GM19328 (cell line): ENCODE measurements at regions not wholly inside any gene's neighbourhood (a gene's known extent, or its start where the extent isn't known, plus 50 kb on each side); places are given as distances from the start of the nearest gene placed in this dataset.

Experiments
- ATAC-seq: cut with Tn5 transposase; IDR thresholded peaks from one replicate; pipeline ENCODE4 v1.9.1; 2021; ENCODE audit warnings: mild to moderate bottlenecking, moderate library complexity; ENCODE audit not compliant: unreplicated experiment

DNA sequence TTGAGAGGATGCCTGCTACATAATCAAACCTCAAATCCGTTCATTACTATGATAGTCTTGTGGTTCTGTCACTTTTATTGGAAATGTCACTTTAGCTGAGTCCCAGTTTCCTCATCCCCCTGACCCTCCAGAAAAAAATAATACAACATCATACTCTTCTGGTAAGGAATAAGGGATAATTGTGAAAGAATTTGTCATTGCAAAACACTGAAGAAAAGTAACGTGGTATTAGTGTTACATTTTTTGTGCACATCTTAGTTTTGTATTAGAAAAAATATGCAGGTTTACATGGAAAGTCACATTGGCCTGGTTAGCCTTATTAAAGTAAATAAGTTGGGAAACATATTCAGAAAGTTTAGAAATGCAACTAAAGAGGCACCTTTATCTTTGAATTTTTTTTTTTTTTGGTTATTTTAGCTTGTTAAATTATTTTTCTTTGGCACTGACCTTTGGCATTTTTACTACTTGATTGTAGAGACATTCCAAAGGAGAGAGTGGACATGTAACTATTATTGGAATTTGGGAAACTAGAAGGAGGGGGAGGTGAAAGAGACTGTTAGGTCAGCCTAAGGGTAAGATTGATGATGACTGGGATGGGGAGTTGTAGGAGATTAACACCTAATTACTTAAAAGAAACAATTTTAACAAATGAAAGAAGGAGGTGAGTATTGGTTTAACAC is 462.2 kb upstream of the RARB start:
- no peak for ATAC-seq

DNA sequence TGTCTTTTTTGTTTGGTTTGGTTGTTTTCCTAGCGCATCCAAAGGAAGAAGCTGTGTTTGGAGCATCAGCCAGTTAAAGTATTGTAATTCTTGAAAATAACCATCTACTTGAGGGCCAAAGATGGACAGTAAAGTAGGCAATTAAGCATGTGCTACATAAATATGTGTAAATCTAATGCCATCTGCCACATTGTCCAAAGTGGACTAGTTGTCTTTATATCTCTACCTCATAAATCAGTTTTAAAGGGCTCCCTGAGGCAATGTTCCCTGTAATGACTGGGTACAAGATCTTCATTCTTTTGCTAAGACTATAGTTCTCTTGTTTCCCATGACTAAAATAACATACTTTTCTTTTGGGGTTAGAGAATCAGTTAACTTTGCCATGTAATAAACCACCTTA is 460.0 kb upstream of the RARB start:
- ATAC-seq, result no peak

DNA sequence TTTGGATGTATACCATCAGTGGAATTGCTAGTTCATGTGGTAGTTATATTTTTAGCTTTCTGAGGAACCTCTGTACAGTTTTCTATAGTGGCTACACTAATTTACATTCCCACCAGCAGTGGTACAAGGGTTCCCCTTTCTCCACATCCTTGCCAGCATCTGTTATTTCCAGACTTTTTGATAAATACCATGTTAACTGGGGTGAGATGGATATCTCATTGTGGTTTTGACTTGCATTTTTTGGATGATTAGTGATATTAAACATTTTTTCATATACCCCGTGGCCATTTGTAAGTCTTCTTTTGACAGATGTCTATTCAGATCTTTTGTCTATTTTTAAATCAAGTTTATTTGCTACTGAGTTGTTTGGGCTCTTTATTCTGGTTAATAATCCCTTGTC is 455.6 kb upstream of the RARB start:
- no peak for ATAC-seq

DNA sequence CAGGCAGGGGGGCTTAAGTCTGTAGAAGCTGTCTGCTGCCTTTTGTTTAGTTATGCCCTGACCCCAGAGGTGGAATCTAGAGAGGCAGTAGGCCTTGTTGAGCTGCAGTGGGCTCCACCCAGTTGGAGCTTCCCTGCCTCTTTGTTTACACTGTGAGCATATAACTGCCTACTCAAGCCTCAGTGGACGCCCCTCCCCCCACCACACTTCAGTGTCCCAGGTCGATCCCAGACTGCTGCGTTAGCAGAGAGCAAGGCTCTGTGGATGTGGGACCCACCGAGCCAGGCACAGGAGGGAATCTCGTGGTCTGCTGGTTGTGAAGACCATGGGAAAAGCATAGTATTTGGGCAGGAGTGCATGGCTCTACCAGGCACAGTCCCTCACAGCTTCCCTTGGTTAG is 446.8 kb upstream of the RARB start:
- ATAC-seq, result no peak

DNA sequence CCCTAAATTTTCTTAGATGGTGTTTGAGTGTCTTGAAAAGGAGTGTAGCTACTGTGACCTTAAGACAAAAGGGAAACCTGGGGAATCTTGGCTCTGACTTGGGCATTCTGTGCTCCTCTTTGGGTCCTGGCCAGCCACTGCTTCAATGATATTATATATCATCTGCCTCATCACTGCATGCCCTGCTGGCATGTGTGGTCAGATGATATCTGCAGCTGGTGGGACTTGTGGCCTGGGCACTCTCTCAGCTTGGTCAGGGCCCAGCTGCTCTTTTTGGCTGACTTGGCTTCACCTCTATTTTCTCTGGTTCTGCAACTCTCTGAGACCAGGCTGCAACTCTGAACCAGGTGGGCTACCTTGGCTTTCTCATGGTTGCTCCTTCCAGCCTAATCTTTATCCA is 446.1 kb upstream of the RARB start:
- ATAC-seq, result no peak

DNA sequence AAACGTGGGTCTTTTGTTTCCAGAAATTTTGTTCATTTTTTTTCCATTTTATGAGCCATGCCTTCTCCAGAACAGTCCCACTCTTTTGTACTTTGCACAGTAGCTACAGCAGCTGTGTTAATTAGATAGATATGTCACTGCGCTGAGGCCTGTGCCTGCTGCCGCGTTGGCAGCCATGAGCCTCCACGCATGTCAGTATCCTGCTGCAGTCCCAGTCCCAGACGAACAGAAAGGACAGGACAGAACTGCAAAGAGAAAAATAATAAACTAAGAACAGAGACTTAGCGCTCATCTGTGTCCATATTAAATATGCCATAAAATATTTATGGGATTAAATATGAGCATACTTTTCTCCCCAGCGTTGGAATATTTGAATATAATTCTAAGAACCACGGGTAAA is 442.4 kb upstream of the RARB start:
- no peak for ATAC-seq

DNA sequence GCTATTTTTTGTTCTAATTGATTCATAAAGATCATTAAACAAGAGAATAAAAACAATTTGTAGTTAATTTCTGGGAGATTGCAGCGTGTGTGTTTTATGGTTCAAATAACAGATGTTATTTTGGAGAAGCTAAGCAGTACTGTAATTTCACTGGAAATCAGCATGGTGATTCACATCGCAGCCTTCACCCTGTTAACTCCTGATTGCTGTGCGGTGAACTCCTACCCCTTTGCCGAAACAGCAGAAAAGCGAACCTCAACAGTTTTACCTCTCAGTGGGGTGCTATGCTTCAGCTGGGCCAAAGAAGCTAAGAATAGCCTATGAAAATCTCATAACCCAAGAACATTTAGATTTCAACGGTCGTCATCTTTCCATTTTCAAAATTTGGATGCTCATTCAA is 441.5 kb upstream of the RARB start:
- no peak for ATAC-seq

DNA sequence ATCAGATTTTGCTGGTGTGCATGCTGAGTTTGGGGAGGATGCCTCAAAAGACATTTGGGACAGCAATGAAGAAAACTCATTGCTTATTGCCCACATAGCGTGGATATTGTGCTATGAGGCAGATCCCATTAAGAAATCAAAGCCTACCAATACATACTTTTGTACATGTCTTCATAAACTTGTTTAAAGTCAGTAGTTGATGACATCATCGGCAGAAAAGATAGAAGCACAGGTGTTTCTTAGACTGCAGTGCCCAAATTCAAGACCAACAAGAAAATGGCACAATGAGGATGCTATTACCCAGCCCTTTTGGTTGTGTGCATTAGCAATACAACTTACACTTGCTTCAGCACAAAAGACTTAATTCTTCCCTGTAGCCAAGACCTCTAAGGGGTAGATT is 428.7 kb upstream of the RARB start:
- no peak for ATAC-seq

DNA sequence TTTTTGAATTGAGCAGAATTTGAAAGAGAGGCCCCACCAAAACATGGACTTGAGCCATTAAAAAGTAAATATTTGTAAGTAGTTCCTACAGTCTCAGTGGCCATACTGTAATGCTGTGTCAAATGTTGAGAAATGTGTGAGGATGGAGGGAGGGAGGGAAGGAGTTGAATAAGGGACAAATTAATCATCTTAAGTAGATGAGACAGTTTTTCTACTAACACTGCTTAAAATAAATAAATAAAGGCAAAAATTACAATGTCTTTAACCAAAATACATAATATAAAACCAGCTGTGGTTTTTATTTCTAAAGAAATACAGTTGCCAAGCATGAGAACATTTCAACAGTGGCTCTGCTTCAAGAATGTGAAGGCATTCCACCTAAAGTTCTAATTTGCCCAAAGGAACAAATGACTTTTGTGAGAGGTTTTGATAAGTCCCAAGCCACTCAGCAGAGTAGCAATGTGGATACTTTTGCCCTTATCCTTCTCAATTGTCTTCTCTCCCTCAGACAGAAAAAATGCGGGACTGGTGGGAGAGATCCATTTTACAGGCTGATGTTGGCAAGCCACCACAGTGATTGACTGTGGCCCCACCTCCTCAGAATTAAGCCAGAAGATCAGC is 427.0 kb upstream of the RARB start:
- no peak for ATAC-seq

DNA sequence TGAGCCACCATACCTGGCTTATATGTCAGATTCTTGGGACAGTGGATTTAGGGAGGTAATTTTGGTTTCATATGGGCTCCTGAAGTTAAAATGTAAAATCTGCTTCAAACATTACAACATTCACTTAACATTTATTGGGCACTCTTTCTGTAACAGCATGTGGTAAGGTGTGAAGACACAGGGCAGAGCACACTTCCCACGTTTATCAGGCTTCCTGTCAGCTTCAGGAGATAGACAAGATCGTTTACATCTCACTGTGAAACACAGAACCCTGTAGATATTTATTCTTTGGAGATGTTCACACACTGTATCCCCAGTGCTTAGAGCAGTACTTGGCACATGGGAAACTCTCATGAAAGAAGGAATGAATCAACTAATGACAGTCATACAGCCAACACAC is 426.0 kb upstream of the RARB start:
- ATAC-seq, result no peak

DNA sequence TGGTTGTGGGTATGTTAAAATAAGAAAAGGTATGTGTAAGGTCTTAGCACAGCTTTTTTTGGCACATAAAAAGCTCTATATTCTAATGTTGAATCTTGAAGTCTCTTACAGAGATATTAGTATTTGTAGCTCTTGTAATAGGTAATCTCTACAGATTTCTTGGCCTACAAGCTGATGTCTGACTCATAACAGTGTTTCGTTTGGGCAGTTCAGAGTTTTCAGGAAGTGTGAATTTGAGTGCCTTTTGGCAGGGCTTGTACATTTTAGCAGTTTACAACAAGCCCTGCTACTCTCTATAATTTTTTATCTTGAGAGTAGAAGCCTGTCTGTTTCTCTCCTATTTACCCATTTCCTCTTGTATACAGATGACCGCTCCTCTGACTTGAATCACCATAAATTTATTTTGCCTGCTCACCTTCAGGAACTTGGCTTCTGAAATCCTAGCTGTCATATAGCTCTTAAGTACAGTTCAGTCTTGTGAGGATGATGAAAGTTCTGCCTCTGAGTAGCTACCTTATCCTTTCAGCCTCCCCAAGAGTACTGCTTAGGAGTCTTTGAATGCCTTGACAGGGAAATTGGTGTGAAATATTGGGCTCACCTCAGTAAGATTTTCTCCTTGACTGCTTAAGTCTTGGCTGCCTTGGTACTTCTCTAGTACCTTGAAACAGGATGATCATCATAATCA is 419.9 kb upstream of the RARB start:
- ATAC-seq, result peak; percentile 92

DNA sequence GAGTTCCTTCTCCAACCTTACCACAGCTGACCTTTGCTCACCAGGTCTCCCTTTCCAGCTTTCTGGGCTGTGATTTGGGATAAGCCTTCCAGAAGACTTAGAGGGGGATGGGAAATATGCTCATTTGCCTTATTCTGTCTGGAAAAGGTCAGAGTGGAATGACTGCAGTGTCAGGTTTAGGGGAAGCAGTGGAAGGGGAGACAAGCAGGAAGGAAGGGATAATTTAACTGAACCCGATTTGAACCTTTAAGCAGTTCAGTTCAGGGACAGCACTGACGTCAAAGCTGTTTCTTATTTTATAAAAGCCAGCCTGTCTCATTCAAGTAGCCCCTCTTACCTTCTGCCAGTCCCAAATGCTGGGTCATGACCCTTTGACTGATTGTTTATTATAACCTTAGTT is 418.4 kb upstream of the RARB start:
- no peak for ATAC-seq

DNA sequence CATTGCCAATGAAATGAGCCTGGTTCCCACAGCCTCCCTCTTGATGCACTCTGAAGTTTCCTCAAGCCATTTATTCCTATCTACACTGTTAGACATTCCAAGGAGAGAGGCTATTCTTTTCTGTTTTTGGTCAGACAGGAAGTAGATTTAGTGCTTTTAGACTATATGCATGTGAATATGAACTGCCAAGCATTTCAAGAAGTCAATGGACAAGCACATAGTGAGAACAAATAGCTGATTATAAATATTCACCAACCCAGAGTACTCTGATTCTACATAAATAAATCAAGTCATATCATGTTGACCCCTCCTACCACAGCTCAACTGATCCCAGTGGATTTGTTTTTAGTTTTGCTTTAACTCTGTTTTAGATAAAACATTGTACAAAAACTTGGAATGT is 412.5 kb upstream of the RARB start:
- ATAC-seq, result no peak

DNA sequence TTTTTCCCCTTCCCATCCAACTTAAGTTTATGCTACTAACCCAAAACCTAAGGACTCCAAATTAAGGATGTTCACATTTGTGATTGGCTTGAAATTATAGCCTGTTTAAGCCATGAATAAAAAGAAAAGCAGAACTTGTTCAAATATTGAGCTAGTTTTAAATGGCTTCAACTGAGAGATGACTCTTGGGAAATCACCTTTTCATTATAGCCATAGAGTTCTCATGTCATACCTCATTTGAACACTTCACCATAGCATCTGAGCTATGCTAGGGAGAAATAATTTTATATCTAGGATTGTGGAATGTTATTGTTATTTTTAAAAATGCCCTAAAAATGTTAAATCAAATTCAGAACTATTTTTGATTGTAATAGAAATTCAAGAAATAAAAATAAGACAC is 409.2 kb upstream of the RARB start:
- no peak for ATAC-seq

DNA sequence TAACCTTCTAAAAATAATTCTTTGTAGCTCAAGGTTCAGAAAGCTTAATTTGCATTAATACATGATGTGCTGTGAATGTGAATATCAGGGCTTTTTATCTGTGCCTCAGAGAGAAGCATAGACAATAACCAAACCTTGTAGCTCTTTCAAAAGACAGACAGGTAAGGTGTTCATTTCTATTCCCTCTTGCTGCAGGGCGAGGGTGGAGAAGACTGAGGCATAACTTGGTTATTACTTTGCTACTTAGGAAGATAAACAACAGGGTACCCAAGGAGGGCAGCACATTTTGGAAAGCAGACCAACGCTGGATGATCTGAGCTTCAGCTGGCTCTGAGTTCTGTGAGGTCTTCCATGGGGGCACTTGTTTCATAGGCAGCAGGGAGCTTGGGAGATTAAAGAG is 408.6 kb upstream of the RARB start:
- ATAC-seq, result no peak

DNA sequence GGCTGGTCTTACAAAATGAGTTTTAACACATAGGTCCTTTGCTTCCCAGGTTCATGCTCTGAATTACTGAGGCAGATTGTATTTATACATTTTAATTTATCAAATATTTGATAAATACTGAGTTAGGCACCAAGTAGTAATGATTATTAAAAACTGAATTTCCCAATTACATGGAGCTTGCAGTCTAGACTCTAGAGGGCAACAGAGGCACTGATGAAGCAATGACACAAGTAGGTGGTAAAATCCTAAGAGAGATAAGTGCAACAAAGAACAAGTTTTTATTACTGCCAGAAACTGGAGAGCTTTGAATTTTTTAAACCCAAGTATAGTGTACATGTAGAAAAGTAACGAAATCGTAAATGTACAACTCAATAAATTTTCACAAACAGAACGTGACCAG is 406.2 kb upstream of the RARB start:
- ATAC-seq, result no peak

DNA sequence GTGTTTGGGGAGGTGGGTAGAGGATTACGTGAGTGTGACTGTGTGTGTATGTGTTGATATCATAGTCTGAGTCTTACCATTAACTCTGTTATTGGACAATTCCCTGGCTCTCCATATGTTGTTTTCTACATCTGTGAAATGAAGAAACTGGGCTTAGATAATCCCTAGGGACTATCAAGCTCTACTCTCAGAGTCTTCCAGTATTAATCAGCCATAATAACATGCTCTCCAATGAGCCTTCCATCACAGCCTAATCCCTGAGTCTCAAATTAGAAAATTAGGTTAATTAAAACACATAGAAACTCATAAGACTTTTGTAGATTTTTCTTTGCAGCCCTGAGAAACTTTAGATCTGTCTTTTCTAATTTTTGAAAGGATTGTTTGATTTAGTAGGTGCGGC is 404.2 kb upstream of the RARB start:
- ATAC-seq, result no peak

DNA sequence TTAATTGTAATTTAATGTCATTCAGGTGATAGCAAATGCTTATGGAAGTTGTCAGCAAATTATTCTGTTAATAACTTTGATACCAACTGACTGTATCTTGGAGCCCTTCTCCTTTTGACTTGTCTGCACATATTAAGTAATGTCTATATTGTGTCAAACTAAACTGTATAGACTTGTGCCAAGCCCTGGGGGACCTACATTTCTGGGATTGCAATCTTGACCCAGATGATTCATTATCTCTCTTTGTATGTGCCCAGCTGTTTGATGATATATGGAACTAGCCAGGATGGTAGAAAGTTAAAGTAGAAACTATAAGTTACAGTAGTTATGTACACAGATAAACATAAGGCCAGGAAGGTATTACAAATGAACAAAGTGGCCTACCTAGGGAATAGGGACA is 402.8 kb upstream of the RARB start:
- ATAC-seq, result no peak

DNA sequence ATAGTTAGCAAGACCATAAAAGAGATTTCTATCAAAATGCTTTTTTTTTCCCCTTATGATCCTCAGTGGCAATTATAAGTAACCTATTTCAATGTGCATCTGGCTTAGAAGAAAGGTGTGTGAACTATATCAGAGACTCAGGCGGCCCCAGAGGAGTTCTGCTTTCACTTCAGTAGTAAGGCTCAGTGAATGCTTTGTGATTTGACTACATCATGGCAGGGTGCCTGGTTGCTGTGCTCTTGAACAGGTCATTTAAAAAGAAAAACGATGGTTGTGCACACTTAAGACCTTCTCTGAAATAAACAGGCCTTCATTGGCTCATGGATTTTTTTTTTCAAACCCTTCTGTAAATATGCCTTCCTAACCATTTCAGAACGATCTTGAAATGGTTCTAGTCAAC is 400.4 kb upstream of the RARB start:
- no peak for ATAC-seq

DNA sequence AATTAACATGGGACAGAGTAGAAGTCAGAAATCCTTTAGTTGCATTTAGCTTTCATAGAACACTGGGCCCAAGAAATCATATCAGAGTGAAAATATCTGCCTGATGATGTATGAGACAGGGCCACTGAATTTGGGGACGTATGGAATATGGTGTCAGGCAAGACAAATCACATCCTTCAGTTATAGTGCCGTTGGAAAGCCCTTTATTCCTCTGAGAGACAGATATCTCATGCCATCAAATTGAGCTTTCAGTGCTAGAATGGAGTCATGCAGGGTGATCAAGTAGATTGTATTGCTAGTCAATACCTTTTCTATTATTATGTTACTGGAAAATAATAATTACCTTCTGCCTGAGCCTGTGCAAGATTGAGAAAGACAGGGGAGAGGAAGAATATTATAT is 398.2 kb upstream of the RARB start:
- ATAC-seq, result no peak

DNA sequence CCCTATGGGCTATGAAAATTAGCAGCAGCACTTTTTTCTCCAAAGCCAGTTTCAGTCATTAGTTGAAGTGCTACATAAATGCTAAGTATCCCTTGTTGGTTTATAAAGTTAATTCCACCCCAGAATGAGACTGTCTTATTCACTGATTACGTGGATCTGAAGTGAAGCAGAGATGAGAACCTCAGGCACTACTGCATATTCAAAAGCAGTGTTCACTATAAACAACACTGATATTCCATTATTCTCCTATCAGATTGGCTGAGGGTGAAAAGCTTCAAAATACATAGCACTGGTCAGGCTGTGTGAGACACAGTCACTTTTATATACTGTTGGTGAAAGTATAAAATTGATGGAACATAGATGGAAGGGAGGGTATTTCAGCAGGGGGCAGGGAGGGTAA is 395.7 kb upstream of the RARB start:
- no peak for ATAC-seq

DNA sequence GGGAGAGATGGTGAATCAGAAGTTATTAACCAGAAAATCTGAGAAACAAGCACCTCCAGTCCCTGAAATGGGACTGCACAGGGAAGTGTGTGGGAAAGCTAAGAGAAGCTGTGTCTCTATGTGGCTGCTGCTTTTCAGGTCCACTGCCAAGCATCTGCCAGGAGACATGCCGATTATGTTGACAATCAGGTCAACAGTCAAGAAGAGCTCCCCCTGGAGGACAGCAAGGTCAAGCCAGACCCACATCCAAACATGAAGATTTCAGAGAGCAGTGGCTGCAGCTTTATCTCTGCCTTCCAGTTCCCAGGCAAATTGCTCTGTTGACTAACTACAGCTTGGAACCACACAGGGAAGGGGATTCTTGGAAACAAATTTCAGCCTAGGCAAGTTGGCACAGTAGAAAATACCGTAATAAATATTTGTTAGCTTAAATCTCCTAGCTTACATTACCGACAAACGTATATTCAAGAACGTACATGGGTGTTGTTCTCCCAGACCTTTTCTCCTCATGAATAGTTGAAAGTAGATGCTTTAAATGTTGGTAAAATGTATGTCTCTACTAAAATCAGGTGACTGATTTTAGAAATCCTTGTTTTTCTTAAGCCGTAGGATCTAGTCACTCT is 394.5 kb upstream of the RARB start:
- ATAC-seq, result peak; percentile 75
